ENCODE measurements at regions not wholly inside any gene's neighbourhood (a gene's known extent, or its start where the extent isn't known, plus 50 kb on each side); places are given as distances from the start of the nearest gene placed in this dataset.

DNA sequence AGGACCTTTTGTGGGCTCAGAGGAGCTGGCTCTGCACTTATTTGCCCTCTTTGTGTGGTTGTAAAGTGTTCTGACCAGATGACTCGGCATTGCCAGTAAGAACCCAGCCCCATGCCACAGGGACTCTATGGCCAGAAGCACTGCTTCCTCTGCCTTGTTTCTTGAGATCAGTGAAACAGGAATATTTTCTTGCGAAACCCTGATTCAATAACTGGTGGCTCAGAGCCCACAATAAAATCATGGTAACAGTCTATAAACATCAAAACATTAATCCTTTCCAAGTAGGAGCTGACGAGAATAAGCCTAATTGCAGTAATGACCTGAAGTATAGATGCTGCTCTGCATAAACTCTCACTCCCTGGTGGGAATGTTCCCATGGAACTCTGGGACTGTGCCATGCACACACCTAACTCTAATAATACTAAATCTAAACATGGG lies 344.3 kb downstream of the ZNF608 start:
- Histone ChIP-seq H3K4me1 (ENCODE audit: control insufficient read depth, insufficient read depth, low read length) (peaks cover 12% of the 10 kb centered on the region), H3K36me3 (ENCODE audit: control insufficient read depth in 2 of 2, insufficient read depth in 1 of 2, low read length in 2 of 2) (no peaks in the 10 kb centered on the region), H3K4me3 (ENCODE audit: low read depth, low read length) (no peak overlapping the region), H3K9me3 (ENCODE audit: control insufficient read depth, insufficient read depth, low read depth, low read length) (no peaks in the 10 kb centered on the region; the same call in 1 of the 2 replicates), H3K27ac (ENCODE audit: extremely low read depth, low read depth, low read length) (no peak overlapping the region)
- ChIA-PET POLR2A (no interaction called here), CTCF (interaction anchor here (0.6 to 0.7 kb wide), 2 partner anchors 323 to 455 kb away, joined by 3 read pairs; no protein-coding TSS in a partner anchor)
- TF ChIP-seq ZNF785 (tag by site-specific recombination; IDR thresholded peaks at IDR 0.05) (no peak), ZNF266 (tag by site-specific recombination; IDR thresholded peaks at IDR 0.05; ENCODE audit: low read depth) (no peak), ZNF426 (tag by site-specific recombination; IDR thresholded peaks at IDR 0.05) (no peak)
- TF ChIP-seq, protein P1, sequence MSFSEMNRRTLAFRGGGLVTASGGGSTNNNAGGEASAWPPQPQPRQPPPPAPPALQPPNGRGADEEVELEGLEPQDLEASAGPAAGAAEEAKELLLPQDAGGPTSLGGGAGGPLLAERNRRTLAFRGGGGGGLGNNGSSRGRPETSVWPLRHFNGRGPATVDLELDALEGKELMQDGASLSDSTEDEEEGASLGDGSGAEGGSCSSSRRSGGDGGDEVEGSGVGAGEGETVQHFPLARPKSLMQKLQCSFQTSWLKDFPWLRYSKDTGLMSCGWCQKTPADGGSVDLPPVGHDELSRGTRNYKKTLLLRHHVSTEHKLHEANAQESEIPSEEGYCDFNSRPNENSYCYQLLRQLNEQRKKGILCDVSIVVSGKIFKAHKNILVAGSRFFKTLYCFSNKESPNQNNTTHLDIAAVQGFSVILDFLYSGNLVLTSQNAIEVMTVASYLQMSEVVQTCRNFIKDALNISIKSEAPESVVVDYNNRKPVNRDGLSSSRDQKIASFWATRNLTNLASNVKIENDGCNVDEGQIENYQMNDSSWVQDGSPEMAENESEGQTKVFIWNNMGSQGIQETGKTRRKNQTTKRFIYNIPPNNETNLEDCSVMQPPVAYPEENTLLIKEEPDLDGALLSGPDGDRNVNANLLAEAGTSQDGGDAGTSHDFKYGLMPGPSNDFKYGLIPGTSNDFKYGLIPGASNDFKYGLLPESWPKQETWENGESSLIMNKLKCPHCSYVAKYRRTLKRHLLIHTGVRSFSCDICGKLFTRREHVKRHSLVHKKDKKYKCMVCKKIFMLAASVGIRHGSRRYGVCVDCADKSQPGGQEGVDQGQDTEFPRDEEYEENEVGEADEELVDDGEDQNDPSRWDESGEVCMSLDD (tag by site-specific recombination; IDR thresholded peaks at IDR 0.05) = no peak

DNA sequence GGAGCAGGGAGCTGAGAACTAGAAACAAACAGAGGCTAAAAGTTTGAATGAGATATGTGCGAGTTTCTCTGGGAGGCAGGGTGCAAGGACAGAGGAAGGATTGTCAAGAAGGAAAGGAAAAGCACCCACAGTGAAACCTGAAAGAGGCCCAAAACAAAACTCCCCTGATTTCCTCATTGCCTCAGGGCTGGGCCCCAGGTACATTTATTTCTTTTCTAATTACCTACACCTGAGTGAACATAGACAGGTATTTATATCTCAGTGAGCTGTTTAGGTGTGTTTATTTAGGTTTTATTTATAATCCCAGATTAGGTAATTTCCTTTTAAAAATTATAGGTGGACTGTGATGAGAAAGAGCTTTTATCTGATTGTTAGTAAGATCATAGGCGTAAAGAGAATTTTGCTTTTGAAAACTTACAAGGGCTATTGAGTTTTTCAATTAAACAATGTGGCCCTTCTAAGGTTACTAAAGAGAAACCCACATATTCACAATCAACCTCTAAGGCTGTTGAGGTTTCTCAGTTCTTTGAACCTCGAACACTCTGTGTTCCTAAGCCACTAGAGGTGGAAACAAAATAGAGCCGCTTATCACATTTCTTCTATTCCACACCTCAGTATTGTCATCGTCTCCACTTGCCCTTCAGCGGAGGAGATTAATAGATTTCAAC lies 344.8 kb downstream of the ZNF608 start:
- ChIA-PET CTCF (no interaction called here), POLR2A (no interaction called here)
- Histone ChIP-seq H3K27ac (ENCODE audit: extremely low read depth, low read depth, low read length) (no peak overlapping the region), H3K4me1 (ENCODE audit: control insufficient read depth, insufficient read depth, low read length) (peaks cover 12% of the 10 kb centered on the region), H3K9me3 (ENCODE audit: control insufficient read depth, insufficient read depth, low read depth, low read length) (no peaks in the 10 kb centered on the region; the same call in 1 of the 2 replicates), H3K4me3 (ENCODE audit: low read depth, low read length) (no peak overlapping the region), H3K36me3 (ENCODE audit: control insufficient read depth in 2 of 2, insufficient read depth in 1 of 2, low read length in 2 of 2) (no peaks in the 10 kb centered on the region)
- TF ChIP-seq ZNF626 (tag by site-specific recombination; IDR thresholded peaks at IDR 0.05) (no peak), GLI4 (tag by site-specific recombination; IDR thresholded peaks at IDR 0.05) (no peak), ZNF223 (tag by site-specific recombination; IDR thresholded peaks at IDR 0.05) (no peak), GFI1B (tag by site-specific recombination; IDR thresholded peaks at IDR 0.05) (no peak), ZNF623 (tag by site-specific recombination; IDR thresholded peaks at IDR 0.05) (no peak), ZNF133 (tag by site-specific recombination; IDR thresholded peaks at IDR 0.05) (no peak), ZBTB8A (tag by site-specific recombination; IDR thresholded peaks at IDR 0.05) (no peak), SALL2 (tag by site-specific recombination; IDR thresholded peaks at IDR 0.05; ENCODE audit: borderline replicate concordance) (no peak), SP2 (tag by site-specific recombination; IDR thresholded peaks at IDR 0.05) (no peak), ZNF596 (tag by site-specific recombination; IDR thresholded peaks at IDR 0.05) (no peak), YY1 (tag by site-specific recombination; IDR thresholded peaks at IDR 0.05) (no peak)
- TF ChIP-seq, protein P2, sequence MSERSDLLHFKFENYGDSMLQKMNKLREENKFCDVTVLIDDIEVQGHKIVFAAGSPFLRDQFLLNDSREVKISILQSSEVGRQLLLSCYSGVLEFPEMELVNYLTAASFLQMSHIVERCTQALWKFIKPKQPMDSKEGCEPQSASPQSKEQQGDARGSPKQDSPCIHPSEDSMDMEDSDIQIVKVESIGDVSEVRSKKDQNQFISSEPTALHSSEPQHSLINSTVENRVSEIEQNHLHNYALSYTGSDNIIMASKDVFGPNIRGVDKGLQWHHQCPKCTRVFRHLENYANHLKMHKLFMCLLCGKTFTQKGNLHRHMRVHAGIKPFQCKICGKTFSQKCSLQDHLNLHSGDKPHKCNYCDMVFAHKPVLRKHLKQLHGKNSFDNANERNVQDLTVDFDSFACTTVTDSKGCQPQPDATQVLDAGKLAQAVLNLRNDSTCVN (tag by site-specific recombination; optimal IDR thresholded peaks at IDR 0.05) = no peak
- TF ChIP-seq, protein P3, sequence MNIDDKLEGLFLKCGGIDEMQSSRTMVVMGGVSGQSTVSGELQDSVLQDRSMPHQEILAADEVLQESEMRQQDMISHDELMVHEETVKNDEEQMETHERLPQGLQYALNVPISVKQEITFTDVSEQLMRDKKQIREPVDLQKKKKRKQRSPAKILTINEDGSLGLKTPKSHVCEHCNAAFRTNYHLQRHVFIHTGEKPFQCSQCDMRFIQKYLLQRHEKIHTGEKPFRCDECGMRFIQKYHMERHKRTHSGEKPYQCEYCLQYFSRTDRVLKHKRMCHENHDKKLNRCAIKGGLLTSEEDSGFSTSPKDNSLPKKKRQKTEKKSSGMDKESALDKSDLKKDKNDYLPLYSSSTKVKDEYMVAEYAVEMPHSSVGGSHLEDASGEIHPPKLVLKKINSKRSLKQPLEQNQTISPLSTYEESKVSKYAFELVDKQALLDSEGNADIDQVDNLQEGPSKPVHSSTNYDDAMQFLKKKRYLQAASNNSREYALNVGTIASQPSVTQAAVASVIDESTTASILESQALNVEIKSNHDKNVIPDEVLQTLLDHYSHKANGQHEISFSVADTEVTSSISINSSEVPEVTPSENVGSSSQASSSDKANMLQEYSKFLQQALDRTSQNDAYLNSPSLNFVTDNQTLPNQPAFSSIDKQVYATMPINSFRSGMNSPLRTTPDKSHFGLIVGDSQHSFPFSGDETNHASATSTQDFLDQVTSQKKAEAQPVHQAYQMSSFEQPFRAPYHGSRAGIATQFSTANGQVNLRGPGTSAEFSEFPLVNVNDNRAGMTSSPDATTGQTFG (tag by site-specific recombination; IDR thresholded peaks at IDR 0.05; ENCODE audit: borderline replicate concordance) = no peak
- TF ChIP-seq, protein P4, sequence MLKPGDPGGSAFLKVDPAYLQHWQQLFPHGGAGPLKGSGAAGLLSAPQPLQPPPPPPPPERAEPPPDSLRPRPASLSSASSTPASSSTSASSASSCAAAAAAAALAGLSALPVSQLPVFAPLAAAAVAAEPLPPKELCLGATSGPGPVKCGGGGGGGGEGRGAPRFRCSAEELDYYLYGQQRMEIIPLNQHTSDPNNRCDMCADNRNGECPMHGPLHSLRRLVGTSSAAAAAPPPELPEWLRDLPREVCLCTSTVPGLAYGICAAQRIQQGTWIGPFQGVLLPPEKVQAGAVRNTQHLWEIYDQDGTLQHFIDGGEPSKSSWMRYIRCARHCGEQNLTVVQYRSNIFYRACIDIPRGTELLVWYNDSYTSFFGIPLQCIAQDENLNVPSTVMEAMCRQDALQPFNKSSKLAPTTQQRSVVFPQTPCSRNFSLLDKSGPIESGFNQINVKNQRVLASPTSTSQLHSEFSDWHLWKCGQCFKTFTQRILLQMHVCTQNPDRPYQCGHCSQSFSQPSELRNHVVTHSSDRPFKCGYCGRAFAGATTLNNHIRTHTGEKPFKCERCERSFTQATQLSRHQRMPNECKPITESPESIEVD (tag by site-specific recombination; IDR thresholded peaks at IDR 0.05) = no peak

Measured in HEK293 (cell line).